Aorta (tissue), 5 donors: ENCODE measurements at regions not wholly inside any gene's neighbourhood (a gene's known extent, or its start where the extent isn't known, plus 50 kb on each side); places are given as distances from the start of the nearest gene placed in this dataset.

Experiments
- ATAC-seq: fragments of 200-7000 bp; cut with Tn5 transposase; one replicate; pipeline ENCODE4 v1.9.1; 2022; ENCODE audit warnings: moderate library complexity; ENCODE audit not compliant: low FRiP score
- DNase-seq, 2 donors: peaks; one replicate each; pipeline ENCODE4 v3.0.0-alpha.2; 2020
- H3K27ac ChIP-seq, 2 donors: one replicate each; pipeline ENCODE4 v1.5.1; 2013; ENCODE audit warnings: low read length in 2 of 2, mild to moderate bottlenecking in 2 of 2, moderate library complexity in 2 of 2, control low read depth in 1 of 2, inconsistent platforms in 1 of 2, low read depth in 1 of 2
- H3K27me3 ChIP-seq, 2 donors: one replicate each; pipeline ENCODE4 v1.6.1; 2013; ENCODE audit warnings: control low read depth in 1 of 2, low read length in 1 of 2, mild to moderate bottlenecking in 1 of 2, moderate library complexity in 1 of 2; ENCODE audit not compliant: insufficient read depth in 2 of 2, control insufficient read depth in 1 of 2
- H3K36me3 ChIP-seq, 2 donors: one replicate each; pipeline ENCODE4 v1.6.1; 2013; ENCODE audit warnings: control low read depth in 1 of 2, low read length in 1 of 2, mild to moderate bottlenecking in 1 of 2; ENCODE audit not compliant: insufficient read depth in 2 of 2, control insufficient read depth in 1 of 2
- H3K4me1 ChIP-seq, 2 donors: one replicate each; pipeline ENCODE4 v1.6.1; 2013; ENCODE audit warnings: low read length in 2 of 2, control low read depth in 1 of 2, mild to moderate bottlenecking in 1 of 2, moderate library complexity in 1 of 2; ENCODE audit not compliant: insufficient read depth in 2 of 2, control insufficient read depth in 1 of 2
- H3K4me3 ChIP-seq, 2 donors: one replicate each; pipeline ENCODE4 v1.5.1; 2013; ENCODE audit warnings: low read length in 2 of 2, control low read depth in 1 of 2, mild to moderate bottlenecking in 1 of 2
- H3K9me3 ChIP-seq: one replicate; pipeline ENCODE4 v1.6.1; 2013; ENCODE audit warnings: mild to moderate bottlenecking, low read length; ENCODE audit not compliant: control insufficient read depth
- WGBS, 2 donors: extraction: QIAGEN DNeasy Blood & Tissue Kit; methylation state at CpG; one replicate each; pipeline ENCODE4 v1.1.7; 2013; 5-methylcytosine and 5-hydroxymethylcytosine counted together
- intact Hi-C, 2 donors: fragments of 100-400 bp; cut with DNase I; formaldehyde crosslinking; loops; one replicate each; pipeline versions ENCODE4 v1.14.2 to v1.15.0; 2022
- donor health status: healthy with polysubstance abuse.
- donor health status: Bipolar disorder and iron deficiency.
- donor health status: DM: no; HTN: no; CAD: no.
- donor health status: DM: no; HTN: no; CAD: no.
- donor health status: DM: yes; HTN: yes; CAD: no.

DNA sequence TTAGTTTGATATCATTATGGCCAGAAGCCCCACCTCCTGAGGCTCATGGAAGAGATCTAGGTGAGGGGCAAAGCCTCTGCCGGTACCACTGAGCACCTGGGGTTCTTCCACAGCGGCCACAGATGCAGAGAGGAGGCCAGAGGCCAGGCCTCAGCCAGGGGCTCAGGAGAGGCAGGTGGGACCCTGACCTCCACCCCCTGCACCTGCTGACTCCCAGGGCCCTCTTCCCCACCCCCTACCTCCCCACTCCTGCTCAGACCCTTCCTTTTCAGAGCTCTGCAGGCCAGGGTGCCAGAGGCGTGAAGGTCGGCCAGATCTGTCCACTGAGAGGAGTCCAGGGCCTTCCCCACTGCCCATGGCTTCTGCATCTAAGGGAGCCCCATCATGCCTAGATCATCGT is 178.7 kb upstream of the PPP2R2D start:
- Histone ChIP-seq H3K27me3 (no peaks in the 10 kb centered on the region), H3K4me1 (no peaks in the 10 kb centered on the region), H3K27ac (no peak overlapping the region), H3K9me3 (peaks cover 1% of the 10 kb centered on the region), H3K4me3 (no peak overlapping the region), H3K36me3 (no peaks in the 10 kb centered on the region)
- intact Hi-C loops: no loop called here
- ATAC-seq (no peak), DNase-seq (peak; percentile 24 to 29)
- 90 to 91% methylated on average over 5 of the region's 5 CpGs for WGBS, 2 donors

DNA sequence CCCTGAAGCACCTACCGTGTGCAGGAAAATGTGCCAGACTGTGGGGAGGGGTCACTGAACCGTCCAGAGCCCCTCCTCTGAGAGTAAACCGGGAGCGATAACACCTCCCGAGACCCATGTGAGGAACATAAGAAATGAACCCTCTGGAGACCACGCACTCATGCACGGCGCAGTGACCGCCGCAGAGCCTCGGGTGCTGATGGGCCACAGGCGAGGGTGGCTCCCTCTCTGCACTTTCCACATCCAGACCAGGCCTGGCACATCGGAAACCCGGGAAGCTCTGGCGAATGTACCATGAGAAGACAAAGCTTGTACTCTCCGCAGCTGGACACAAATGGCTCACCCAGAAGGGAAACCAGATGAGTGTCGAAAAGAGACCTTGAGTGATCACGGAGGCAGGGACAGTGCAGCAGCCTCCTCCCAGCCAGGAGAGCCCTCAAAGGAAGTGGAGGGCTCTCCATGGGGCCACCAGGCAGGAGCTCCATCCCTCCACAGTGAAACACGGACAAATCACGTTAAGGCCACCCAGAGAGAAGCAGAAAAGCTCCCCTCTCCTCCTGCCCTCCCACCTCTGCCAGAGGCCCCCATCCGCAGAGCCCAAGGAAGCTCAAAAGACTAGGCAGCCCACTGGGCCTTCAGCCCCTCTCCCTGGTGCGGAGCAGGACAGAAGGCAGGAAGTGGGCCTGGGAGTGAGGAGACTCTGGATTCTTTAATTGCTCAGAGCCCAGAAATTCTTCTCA is 178.1 kb upstream of the PPP2R2D start:
- intact Hi-C loops: no loop called here
- Histone ChIP-seq H3K9me3 (peaks cover 1% of the 10 kb centered on the region), H3K4me1 (no peaks in the 10 kb centered on the region), H3K36me3 (no peaks in the 10 kb centered on the region), H3K4me3 (no peak overlapping the region), H3K27ac (no peak overlapping the region), H3K27me3 (no peaks in the 10 kb centered on the region)
- WGBS, 2 donors: 86 to 87% methylated on average over 22 of the region's 22 CpGs
- ATAC-seq: no peak
- DNase-seq: peak; percentile 9 to 59

DNA sequence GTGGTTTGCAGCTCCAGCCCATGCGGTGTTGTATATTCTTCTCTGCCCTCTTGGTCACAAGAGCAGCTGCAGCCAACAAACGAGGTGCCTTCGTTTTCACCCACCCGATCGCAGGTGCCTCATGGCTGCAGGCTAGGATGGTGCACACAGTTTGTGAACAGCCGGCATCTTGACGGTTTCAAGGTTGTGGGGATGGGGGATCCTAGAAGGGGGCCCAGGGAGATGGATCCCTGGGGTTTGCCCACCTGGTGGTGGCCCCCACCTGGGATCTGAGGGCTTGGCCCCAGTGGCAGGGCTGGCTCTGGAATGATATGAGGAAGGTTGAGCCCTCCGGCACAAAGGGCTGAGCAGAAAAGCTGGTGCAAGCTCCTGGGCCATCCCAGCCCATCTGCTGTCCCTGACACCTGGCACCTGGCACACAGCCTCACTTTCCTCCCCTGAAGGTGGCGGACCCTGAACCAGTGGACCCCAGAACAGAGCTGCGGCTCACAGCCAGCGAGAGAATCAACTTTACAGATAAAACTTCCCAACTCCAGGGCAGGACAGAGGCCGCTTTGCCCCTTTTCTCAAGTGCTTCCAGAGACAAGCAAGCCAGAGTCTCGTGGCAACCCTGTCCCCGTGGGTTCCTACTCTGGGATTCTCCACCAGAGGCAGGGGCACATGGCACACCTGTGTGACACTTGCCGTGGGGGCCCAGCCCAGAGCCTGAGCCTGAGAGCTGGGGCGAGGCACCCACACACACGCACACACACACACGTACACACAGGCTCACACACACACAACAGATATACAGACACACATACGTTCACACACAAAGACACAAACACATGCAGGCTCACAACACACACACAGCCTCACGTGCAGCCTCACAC is 177.3 kb upstream of the PPP2R2D start:
- peaks cover 1% of the 10 kb centered on the region for H3K9me3 ChIP-seq
- peak; percentile 40 to 41 for DNase-seq

DNA sequence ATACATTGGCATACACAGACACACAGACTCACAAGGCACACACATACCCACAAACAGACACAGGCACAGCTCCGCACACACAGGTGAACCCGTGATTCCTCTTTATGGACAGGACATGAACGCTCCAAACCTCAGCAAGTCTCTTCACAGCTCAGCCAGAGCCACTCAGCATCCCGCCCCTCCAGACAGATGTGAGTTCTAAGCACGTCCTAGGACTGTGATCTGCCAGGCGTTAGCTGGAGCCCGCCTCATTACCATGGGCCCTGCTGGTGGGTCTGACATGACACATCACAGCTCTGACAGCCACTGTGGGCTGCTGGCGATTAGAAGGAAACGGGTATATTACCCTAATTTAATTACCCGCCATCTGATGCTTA is 176.7 kb upstream of the PPP2R2D start:
- Histone ChIP-seq H3K9me3 (peaks cover 1% of the 10 kb centered on the region), H3K4me1 (no peaks in the 10 kb centered on the region), H3K36me3 (no peaks in the 10 kb centered on the region), H3K27me3 (no peaks in the 10 kb centered on the region), H3K27ac (no peak overlapping the region), H3K4me3 (no peak overlapping the region)
- DNase-seq (peak; percentile 29 to 70), ATAC-seq (no peak)
- intact Hi-C loops: no loop called here
- 79 to 82% methylated on average over 10 of the region's 10 CpGs for WGBS, 2 donors

More for the DNA sequence above, 177.3 kb upstream of the PPP2R2D start:
- intact Hi-C loops: no loop called here
- no peaks in the 10 kb centered on the region for H3K27me3 ChIP-seq
- no peaks in the 10 kb centered on the region for H3K4me1 ChIP-seq
- H3K4me3 ChIP-seq: no peak overlapping the region
- H3K36me3 ChIP-seq: no peaks in the 10 kb centered on the region
- no peak overlapping the region for H3K27ac ChIP-seq
- no peak for ATAC-seq
- 87 to 88% methylated on average over 20 of the region's 20 CpGs for WGBS, 2 donors

DNA sequence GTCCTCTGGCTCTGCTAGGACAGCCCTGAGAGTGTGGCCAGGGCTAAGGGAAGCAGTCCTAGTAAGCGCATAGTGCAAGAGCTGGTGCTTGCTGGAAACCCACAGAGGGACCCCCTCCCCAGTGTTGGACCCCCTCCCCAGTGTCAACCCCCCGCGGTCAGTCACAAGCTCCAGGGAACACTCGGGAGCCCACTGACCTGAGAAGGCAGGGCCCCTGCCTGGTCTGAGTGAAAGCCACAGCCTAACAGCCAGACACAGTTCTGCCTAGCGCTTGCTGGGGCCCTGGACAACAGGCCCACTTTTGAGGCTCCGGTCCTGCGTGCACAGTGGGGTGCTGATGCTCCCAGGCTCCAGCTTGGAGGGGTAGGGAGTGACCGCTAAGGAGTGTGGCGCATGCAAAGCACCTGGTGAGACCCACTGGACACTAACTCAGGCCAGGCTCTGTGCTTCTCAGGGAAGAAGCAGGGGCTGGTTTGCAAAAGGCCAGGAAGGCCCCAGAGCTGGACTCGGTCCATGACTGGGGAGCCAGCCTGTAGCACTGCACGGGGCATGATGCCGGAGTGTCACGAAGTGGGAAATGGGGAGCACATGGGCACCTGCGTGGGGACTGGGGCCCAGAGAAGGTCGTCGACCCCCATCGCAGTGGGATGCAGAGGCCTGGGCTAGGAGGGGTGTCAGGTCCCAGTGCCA is 175.8 kb upstream of the PPP2R2D start:
- no peak for ATAC-seq
- intact Hi-C loops: no loop called here
- 91 to 93% methylated on average over 17 of the region's 17 CpGs for WGBS, 2 donors
- Histone ChIP-seq H3K27me3 (no peaks in the 10 kb centered on the region), H3K36me3 (no peaks in the 10 kb centered on the region), H3K9me3 (no peaks in the 10 kb centered on the region), H3K4me1 (no peaks in the 10 kb centered on the region), H3K27ac (no peak overlapping the region), H3K4me3 (no peak overlapping the region)
- peak; percentile 34 to 69 for DNase-seq

DNA sequence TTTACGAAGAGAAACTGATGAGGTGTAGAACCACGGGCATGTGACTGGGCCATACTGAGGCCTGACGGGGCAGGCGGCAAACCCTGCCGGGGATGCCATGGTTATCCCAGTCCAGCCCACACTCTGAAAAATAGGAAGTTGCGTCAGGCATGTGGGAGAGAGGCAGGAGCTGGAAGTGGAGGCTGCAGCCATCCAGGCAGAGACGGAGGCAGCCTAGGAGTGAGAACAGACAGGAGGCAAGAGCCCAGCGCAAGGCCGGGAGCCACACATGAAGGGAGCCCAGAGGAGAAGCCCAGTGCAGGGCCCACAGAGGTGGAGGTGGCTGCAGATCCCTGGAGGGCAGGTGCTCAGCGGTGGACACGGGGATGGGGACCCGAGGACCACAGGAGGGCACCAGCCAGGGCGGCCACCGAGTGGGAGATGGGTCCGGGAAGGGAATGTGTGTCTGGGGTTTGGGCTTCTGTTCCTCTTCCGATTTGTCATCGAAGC is 175.2 kb upstream of the PPP2R2D start:
- Histone ChIP-seq H3K27ac (no peak overlapping the region), H3K27me3 (no peaks in the 10 kb centered on the region), H3K4me3 (no peak overlapping the region), H3K4me1 (no peaks in the 10 kb centered on the region), H3K9me3 (no peaks in the 10 kb centered on the region), H3K36me3 (no peaks in the 10 kb centered on the region)
- ATAC-seq: no peak
- WGBS, 2 donors: 94 to 96% methylated on average over 16 to 17 of the region's 17 CpGs
- peak; percentile 33 to 70 for DNase-seq
- intact Hi-C loops: no loop called here

DNA sequence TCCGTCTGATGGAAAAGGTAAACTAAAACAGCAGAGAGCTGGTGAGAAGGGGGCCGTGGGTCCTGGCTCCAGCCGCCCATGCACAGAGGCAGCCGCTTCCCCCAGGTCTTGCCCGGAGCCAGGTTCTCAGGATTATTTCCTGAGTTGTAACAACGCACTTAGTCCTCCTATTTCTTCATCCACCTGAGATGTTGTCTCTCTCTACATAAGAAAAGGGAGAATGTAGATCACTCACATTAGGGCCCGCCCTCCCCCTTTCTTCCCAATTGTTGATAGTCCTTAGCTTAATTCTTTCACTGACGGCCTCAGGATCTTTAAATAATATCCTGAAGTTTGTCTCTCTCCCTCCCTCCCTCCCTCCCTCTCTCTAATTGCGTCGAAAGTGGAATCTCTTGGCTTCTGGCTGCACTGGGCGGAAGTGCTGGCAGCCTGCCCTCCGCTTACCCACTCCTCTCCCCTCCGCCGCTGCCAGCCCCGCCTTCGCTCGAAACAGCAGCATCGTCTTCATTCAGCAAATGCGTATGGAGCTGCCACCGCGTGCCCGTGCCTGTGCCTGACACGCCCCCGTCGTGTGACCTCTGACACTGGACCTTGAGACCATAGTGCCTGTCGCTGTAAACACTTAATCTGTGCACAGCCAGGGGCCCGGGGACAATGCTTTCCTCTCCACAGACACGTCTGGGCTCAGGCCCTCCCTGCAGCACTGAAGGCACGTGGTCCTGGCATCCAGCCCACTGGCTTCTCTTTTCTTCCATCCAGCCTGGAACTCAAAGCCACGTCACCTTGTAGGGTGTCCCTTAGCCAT is 174.5 kb upstream of the PPP2R2D start:
- 25 to 27% methylated on average over 30 of the region's 30 CpGs for whole genome bisulfite sequencing, 2 donors
- Histone ChIP-seq H3K27ac (no peak overlapping the region), H3K36me3 (no peaks in the 10 kb centered on the region), H3K4me1 (no peaks in the 10 kb centered on the region), H3K27me3 (no peaks in the 10 kb centered on the region), H3K9me3 (no peaks in the 10 kb centered on the region), H3K4me3 (no peak overlapping the region)
- intact Hi-C loops: no loop called here
- DNase-seq: peak; percentile 69 to 84
- ATAC-seq: no peak

DNA sequence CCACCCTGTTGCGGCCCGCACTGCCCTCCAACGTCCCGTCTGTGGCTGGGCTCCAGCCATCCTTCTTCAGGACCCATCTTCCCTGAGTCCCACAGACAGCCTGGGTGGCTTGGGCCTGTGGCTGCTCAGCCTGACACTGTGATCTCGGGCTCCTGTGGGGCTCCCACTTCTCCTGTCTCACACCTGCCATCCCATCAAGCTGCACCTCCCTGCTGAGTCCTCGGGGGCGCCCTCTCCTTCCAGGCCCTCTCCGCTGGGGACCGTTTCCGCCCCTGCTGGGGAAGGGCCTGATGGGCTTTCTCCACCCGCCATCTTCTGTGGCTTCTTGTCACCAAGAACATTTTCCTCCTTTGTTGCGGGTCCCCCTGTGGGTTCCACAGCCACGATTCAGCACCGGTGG is 173.8 kb upstream of the PPP2R2D start:
- Histone ChIP-seq H3K4me1 (no peaks in the 10 kb centered on the region), H3K4me3 (no peak overlapping the region), H3K27ac (no peak overlapping the region), H3K36me3 (no peaks in the 10 kb centered on the region), H3K27me3 (no peaks in the 10 kb centered on the region), H3K9me3 (no peaks in the 10 kb centered on the region)
- intact Hi-C loops: no loop called here
- 76 to 78% methylated on average over 14 of the region's 14 CpGs for WGBS, 2 donors
- peak; percentile 28 to 68 for DNase-seq
- no peak for ATAC-seq
